ENCODE measurements at regions not wholly inside any gene's neighbourhood (a gene's known extent, or its start where the extent isn't known, plus 50 kb on each side); places are given as distances from the start of the nearest gene placed in this dataset.

- TF ChIP-seq, protein P1, sequence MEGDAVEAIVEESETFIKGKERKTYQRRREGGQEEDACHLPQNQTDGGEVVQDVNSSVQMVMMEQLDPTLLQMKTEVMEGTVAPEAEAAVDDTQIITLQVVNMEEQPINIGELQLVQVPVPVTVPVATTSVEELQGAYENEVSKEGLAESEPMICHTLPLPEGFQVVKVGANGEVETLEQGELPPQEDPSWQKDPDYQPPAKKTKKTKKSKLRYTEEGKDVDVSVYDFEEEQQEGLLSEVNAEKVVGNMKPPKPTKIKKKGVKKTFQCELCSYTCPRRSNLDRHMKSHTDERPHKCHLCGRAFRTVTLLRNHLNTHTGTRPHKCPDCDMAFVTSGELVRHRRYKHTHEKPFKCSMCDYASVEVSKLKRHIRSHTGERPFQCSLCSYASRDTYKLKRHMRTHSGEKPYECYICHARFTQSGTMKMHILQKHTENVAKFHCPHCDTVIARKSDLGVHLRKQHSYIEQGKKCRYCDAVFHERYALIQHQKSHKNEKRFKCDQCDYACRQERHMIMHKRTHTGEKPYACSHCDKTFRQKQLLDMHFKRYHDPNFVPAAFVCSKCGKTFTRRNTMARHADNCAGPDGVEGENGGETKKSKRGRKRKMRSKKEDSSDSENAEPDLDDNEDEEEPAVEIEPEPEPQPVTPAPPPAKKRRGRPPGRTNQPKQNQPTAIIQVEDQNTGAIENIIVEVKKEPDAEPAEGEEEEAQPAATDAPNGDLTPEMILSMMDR (IDR thresholded peaks at IDR 0.05; ENCODE audit: low read depth, low read length), result no peak
- no peak for DNase-seq (ENCODE audit: extremely low read depth, low read depth)
Observed at GRCh38 chr13:87607266-87607665, 63.9 kb upstream of the SLITRK5 start.

- DNase-seq (ENCODE audit: extremely low read depth, low read depth), result no peak
- TF ChIP-seq, protein P1 (IDR thresholded peaks at IDR 0.05; ENCODE audit: low read depth, low read length), result no peak
Observed at GRCh38 chr13:87614276-87614675, 56.9 kb upstream of the SLITRK5 start.

All from AG09319 (cell line).